Kasumi-1 (cell line): ENCODE measurements at regions not wholly inside any gene's neighbourhood (a gene's known extent, or its start where the extent isn't known, plus 50 kb on each side); places are given as distances from the start of the nearest gene placed in this dataset.
"Not testable (repeated sequence)": the region's sequence is repeated elsewhere in the genome, so short reads cannot be mapped to it uniquely, and the experiment has no call there.

Experiments used
- DNase-seq, 2 experiments: peaks; one replicate each; lab custom pipeline; 2025; lab: John Stamatoyannopoulos, UW

- no peak for DNase-seq
Observed at GRCh38 chr11:44452827-44453572, 112.5 kb upstream of the CD82 start.

GRCh38 chr11:44453871-44454270 is 111.6 kb upstream of the CD82 start:
- no peak for DNase-seq

- no peak for DNase-seq
Observed at GRCh38 chr11:44454666-44455065, 110.8 kb upstream of the CD82 start.

GRCh38 chr11:44456544-44457300 is 108.7 kb upstream of the CD82 start:
- DNase-seq: peak in 1 of 2 experiments; percentile 5

- DNase-seq: no peak
Observed at GRCh38 chr11:44457862-44458261, 107.6 kb upstream of the CD82 start.

- DNase-seq: no peak
Observed at GRCh38 chr11:44463751-44464150, 101.7 kb upstream of the CD82 start.

GRCh38 chr11:44464741-44465140 is 100.7 kb upstream of the CD82 start:
- DNase-seq: no peak

- no peak for DNase-seq
Observed at GRCh38 chr11:44466531-44467205, 98.8 kb upstream of the CD82 start.

GRCh38 chr11:44467413-44467812 is 98.0 kb upstream of the CD82 start:
- DNase-seq: no peak

- no peak for DNase-seq
Observed at GRCh38 chr11:44467931-44468330, 97.5 kb upstream of the CD82 start.

- DNase-seq: no peak
Observed at GRCh38 chr11:44468345-44468988, 97.0 kb upstream of the CD82 start.

GRCh38 chr11:44469412-44469811 is 96.1 kb upstream of the CD82 start:
- no peak for DNase-seq

GRCh38 chr11:44470854-44471253 is 94.6 kb upstream of the CD82 start:
- DNase-seq: no peak

GRCh38 chr11:44471603-44472002 is 93.9 kb upstream of the CD82 start:
- no peak for DNase-seq

GRCh38 chr11:44472916-44473315 is 92.5 kb upstream of the CD82 start:
- DNase-seq: no peak

- DNase-seq: no peak
Observed at GRCh38 chr11:44474702-44475101, 90.8 kb upstream of the CD82 start.

GRCh38 chr11:44475114-44475686 is 90.3 kb upstream of the CD82 start:
- no peak for DNase-seq

GRCh38 chr11:44482338-44482737 is 83.1 kb upstream of the CD82 start:
- not testable (repeated sequence) for DNase-seq

- DNase-seq: peak in 1 of 2 experiments; percentile 6
Observed at GRCh38 chr11:44483919-44484610, 81.4 kb upstream of the CD82 start.

- DNase-seq: no peak
Observed at GRCh38 chr11:44488165-44488965, 77.1 kb upstream of the CD82 start.

- no peak for DNase-seq
Observed at GRCh38 chr11:44493383-44493782, 72.1 kb upstream of the CD82 start.
